Central memory CD4-positive, alpha-beta T cell (primary cell): ENCODE measurements at regions not wholly inside any gene's neighbourhood (a gene's known extent, or its start where the extent isn't known, plus 50 kb on each side); places are given as distances from the start of the nearest gene placed in this dataset.

ENCODE experiments used
- DNase-seq: peaks from one replicate; pipeline ENCODE4 v3.0.0; 2022

GRCh38 chr17:34113089-34113488, 142.0 kb upstream of the CCL2 start:
- no peak for DNase-seq

- DNase-seq: no peak
These were observed 140.9 kb upstream of the CCL2 start for GRCh38 chr17:34114174-34114573.

GRCh38 chr17:34116306-34116705, 138.8 kb upstream of the CCL2 start:
- DNase-seq: no peak

GRCh38 chr17:34117332-34117731, 137.8 kb upstream of the CCL2 start:
- no peak for DNase-seq

GRCh38 chr17:34117811-34118210, 137.3 kb upstream of the CCL2 start:
- no peak for DNase-seq

- no peak for DNase-seq
These were observed 136.5 kb upstream of the CCL2 start for GRCh38 chr17:34118564-34118963.

GRCh38 chr17:34121311-34121710, 133.8 kb upstream of the CCL2 start:
- no peak for DNase-seq

GRCh38 chr17:34122515-34122914, 132.6 kb upstream of the CCL2 start:
- DNase-seq: no peak

GRCh38 chr17:34125010-34125409, 130.1 kb upstream of the CCL2 start:
- DNase-seq: no peak

GRCh38 chr17:34125921-34126320, 129.2 kb upstream of the CCL2 start:
- no peak for DNase-seq

- DNase-seq: no peak
These were observed 128.6 kb upstream of the CCL2 start for GRCh38 chr17:34126496-34126895.

GRCh38 chr17:34126965-34127364, 128.1 kb upstream of the CCL2 start:
- no peak for DNase-seq

GRCh38 chr17:34130544-34130943, 124.5 kb upstream of the CCL2 start:
- no peak for DNase-seq

- DNase-seq: no peak
These were observed 123.7 kb upstream of the CCL2 start for GRCh38 chr17:34131386-34131785.

- DNase-seq: no peak
These were observed 121.7 kb upstream of the CCL2 start for GRCh38 chr17:34133350-34133749.

- no peak for DNase-seq
These were observed 119.2 kb upstream of the CCL2 start for GRCh38 chr17:34135841-34136240.

GRCh38 chr17:34140006-34140405, 115.1 kb upstream of the CCL2 start:
- no peak for DNase-seq

- DNase-seq: no peak
These were observed 113.5 kb upstream of the CCL2 start for GRCh38 chr17:34141590-34141989.

GRCh38 chr17:34143430-34143829, 111.7 kb upstream of the CCL2 start:
- no peak for DNase-seq

- DNase-seq: peak; percentile 6
These were observed 108.5 kb upstream of the CCL2 start for GRCh38 chr17:34146440-34147043.

- DNase-seq: no peak
These were observed 104.0 kb upstream of the CCL2 start for GRCh38 chr17:34151102-34151501.

- no peak for DNase-seq
These were observed 101.1 kb upstream of the CCL2 start for GRCh38 chr17:34153991-34154390.

GRCh38 chr17:34154961-34155730, 99.9 kb upstream of the CCL2 start:
- no peak for DNase-seq

GRCh38 chr17:34155947-34156346, 99.1 kb upstream of the CCL2 start:
- DNase-seq: no peak

GRCh38 chr17:34156401-34156740, 98.7 kb upstream of the CCL2 start:
- no peak for DNase-seq
